ENCODE measurements at regions not wholly inside any gene's neighbourhood (a gene's known extent, or its start where the extent isn't known, plus 50 kb on each side); places are given as distances from the start of the nearest gene placed in this dataset.

GRCh38 chr9:97747201-97747965, 50.2 kb upstream of the XPA start:
- no peak for DNase-seq

GRCh38 chr9:97748525-97748924, 51.4 kb upstream of the XPA start:
- no peak for DNase-seq

DNA sequence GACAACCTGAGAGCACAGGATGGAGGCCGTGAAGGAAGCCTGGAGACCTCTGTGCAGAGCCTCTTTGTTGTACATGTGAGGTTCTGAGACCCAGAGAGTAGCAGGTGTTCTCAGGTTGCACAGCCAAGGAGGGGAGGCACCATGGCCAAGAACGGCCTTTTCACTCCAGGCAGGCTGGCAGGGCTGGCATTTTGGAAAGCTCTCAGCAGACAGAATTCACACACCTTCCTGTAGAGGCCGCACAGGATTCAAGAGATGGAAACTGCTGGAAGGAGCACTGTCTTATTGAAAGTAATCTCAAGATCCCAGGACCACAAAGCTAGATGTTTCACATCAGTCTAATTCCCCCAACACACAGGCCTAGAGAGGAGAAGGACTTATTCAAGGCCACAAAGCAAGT, 52.8 kb upstream of the XPA start:
- DNase-seq: no peak

- no peak for DNase-seq
Observed at GRCh38 chr9:97751531-97751930, 54.4 kb upstream of the XPA start.

DNA sequence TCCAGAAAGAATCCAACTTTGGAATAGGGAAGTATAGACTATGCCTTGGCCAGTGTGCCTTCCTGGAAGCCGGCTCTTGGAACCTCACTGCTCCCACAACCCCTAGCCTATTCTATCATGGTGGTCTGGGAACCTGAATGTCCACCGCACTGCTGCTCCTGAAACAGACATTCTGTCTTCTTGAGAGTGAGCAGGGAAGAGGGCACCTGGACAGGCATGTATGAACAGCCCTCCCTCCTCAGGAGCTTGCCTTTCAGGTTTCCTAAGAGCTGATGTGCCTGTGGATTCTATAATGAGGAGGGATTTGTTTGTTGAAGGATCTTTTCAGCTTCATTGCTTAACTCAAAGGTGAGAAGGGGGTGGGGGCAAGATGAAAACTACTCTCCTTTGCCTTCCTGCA, 55.1 kb upstream of the XPA start:
- no peak for DNase-seq

- no peak for DNase-seq
Observed at GRCh38 chr9:97753364-97753763, 56.2 kb upstream of the XPA start.

- DNase-seq: no peak
Observed at GRCh38 chr9:97753975-97754374, 56.8 kb upstream of the XPA start.

DNA sequence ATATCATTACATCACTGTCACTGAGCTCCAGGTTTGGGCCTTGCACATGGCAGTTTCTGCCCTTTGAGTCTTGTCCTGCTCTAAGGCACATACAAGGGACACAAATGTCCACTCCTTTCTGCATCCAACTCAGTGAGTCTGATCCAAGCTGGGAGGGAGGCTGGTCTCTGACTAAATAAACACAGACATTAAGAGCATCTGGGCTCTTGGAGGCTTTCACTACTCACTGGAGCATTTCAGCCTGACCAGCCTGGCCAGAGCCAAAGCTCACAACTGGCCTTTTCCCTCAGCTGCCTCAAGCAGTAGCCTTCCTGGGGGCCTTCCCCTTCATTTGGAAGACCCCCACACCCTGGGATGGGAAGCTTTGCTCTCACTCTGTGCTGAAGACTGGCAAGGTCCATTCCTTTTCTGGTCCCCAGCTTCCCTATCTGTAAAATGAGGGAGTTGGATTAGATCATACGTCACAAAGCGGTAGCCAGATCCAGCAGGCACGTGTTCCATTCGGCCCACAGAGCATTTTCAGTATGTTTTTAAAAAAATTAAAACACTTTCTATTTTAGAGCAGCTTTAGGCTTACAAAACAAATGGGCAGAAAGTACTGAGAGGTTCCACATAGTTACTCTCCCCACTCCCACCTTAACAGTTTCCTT, 58.6 kb upstream of the XPA start:
- no peak for DNase-seq

DNA sequence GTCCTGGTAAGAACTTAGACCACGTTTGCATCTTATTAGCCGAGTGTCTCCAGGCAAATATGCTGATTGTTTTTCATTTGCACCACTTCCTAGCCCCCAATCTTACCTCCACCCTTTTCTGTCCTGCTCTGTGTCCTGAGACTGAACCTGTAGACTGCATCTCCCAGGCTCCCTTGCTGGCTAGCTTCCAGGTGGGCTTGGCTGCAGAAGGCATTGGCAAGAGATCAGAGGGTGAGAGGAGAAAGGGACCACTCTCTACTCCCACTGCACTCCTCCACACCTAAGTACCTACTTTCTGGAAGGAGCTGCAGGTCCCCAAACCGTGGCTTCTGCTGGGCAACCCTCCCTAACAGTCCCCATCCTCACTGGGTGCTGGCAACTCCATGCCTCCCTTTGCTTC, 59.9 kb upstream of the XPA start:
- no peak for DNase-seq

GRCh38 chr9:97758334-97758916, 61.3 kb upstream of the XPA start:
- DNase-seq: no peak

GRCh38 chr9:97759581-97760288, 62.6 kb upstream of the XPA start:
- DNase-seq: no peak

DNA sequence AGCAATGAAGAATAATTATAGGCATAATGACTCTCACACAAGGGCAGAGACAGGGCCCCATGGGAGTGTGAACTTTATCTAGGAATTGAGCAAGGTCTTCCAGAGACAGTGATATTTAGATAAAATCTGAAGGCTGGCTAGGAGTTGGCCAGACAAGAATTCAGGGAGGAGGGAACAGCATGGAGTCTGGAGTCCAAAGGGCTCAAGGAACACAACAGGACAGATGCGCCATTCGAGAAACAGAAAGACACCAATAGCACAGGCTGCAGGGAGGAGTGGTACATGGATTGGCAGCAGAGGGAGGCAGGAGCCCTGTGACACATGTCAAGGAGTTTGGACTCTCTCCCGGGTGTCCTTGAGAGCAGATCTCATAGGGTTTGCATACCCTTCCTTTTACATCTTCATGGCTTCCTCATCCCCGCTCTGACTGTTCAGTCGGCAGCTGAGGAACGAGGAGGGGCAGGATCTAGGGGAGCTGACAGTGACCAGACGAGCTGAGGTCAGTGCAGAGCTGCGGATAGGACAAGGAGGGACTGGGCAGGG, 64.0 kb upstream of the XPA start:
- DNase-seq: no peak

DNA sequence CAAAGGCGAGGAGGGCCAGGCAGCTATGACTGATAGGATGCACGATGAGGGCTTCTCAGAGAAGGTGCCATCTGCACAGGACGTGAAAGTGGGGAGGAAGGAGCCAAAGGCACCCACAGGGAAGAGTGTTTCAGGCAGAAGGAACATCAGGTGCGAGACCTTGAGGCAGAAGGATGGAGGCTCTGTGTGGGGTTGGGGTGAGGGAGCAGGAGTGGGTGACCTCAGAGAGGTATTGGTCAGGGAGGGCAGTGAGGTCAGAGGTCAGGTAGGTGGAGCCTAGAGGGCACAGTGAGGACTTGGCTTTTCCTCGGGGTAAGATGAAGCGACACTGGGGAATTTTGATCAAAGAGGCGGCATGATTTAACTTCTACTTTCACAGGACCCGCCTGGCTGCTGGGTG, 64.7 kb upstream of the XPA start:
- DNase-seq: no peak

DNA sequence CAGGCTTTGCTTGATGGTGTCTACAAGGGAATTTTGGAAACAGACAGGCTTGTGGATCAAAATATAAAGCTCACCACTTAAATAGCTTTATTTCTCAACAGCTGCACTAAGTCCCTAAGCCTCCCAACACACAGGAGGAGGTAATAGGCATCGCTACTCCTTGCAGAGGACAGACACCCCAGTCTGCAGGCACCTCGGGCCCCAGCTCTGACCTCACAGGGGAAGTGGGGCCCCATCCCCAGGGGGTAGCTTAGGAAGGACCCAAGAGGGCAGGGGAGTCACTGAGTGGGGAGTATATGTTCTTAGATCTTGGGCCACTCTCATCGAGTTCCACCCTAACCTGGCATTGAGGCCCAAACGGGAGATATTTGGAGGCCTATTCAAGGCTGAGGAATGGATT, 66.7 kb upstream of the XPA start:
- no peak for DNase-seq

DNA sequence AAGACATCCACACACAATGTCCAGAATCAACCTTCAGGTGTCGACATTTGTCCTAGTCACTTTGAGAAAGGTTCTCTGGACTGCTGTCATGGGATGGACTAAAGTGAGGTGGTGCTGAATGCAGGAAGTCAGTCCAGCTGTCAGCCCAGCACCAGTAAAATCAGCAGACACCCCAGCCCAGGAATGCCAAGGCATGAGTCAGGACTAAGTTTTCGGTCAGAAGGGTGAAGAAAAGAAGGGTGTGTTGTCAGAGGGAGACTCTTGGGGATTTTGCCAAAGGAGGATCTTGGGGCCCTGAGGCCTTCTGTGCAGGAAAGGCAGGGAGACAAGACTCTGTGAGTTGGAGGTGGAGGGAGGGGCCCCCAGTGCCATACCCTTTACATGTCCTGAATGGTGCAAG, 69.0 kb upstream of the XPA start:
- no peak for DNase-seq

DNA sequence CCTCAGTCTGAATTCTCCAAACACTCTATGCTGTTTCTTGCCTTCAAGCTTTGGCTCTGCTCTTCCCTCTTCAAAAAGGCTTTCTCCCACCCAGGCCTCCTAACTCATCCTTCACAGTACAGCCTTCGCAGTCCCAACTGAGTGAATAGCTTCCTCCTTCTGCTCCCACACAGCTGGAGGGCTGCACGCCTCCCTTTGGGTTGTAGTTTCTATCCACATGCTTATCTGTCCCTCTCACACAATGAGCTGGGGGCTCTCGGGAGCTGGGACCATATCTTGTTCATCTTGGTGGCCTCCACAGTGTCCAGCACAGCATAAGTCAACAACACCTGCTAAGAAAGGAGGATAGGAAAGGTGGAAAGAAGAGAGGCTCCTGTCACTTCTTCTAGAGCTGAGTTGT, 69.5 kb upstream of the XPA start:
- no peak for DNase-seq

- DNase-seq: no peak
Observed at GRCh38 chr9:97767891-97768290, 70.8 kb upstream of the XPA start.

GRCh38 chr9:97768746-97769145, 71.6 kb upstream of the XPA start:
- DNase-seq: no peak

- DNase-seq: no peak
Observed at GRCh38 chr9:97769208-97769607, 72.1 kb upstream of the XPA start.

DNA sequence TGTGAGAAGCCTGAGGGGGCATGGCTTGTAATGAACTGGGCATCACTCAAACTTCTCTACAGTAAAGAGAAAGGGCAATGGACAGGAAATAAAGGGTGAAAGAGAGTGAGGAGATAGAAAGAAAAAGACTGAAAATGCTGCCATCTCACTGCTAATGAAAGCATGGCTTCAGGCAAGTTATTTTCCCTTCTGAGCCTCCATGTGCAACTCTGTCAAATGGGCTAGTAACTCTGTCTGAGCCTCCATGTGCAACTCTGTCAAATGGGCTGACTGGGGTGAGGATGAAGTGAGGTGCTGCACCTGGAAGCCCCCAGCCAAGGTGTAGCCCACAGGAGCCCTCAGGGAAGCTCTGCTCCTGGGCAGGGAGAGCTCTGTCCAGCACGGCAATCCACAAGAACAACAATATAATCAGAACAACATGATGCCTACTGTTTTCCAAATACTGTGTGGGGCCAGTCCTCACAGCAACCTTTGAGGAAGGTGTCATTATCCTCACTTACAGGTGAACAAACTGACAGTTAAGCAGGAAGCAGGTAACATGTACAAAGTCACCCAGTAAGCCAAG, 73.8 kb upstream of the XPA start:
- no peak for DNase-seq

GRCh38 chr9:97771641-97772040, 74.5 kb upstream of the XPA start:
- no peak for DNase-seq

GRCh38 chr9:97772145-97772544, 75.0 kb upstream of the XPA start:
- DNase-seq: no peak

DNA sequence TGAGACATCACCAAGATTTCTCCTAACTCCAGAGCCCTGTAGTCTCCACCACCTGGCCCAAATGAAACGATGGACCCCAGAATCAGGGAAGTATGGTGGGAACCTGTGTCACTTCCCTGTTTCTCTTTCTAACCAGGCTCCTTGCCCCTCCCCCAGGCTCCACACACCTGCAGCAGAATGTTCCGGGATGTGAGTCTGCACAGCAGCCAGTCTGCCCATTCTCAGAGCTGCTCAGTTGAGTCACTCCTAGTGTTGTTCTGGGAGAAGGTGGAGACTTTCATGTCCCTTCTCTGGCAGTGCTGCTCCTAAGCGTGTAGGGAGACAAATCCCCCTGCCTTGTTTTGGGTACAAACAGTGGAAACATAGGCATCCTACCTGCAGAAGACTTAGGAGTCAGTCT, 76.0 kb upstream of the XPA start:
- no peak for DNase-seq

All from CD4-positive, alpha-beta T cell treated with Interferon gamma for 1 hour (primary cell).